Activated naive CD4-positive, alpha-beta T cell treated with anti-CD3 and anti-CD28 coated beads, Interleukin-2, amount 10 ng/mL, durations not matched to agents 7 days and 5 days (primary cell): ENCODE measurements at regions not wholly inside any gene's neighbourhood (a gene's known extent, or its start where the extent isn't known, plus 50 kb on each side); places are given as distances from the start of the nearest gene placed in this dataset.
A peak's percentile ranks its signal among the peaks of the same experiment; 100 is the strongest.

ENCODE experiments used
- CTCF ChIA-PET: fragments of 350-600 bp; sonication (Branson Sonifier 250); formaldehyde crosslinking; loops from one replicate; lab custom pipeline; 2021; ENCODE audit warnings: antibody characterized with exemption; lab: Charles Lee
- DNase-seq: peaks from one replicate; pipeline ENCODE4 v3.0.0-alpha.2; 2020
- H3K27ac Mint-ChIP-seq: one replicate; pipeline ENCODE4 v1.8.0; 2021; ENCODE audit warnings: mild to moderate bottlenecking, moderate library complexity, mixed read lengths
- H3K27me3 Mint-ChIP-seq: one replicate; pipeline ENCODE4 v1.8.0; 2021; ENCODE audit warnings: mild to moderate bottlenecking, mixed read lengths
- H3K36me3 Mint-ChIP-seq: one replicate; pipeline ENCODE4 v1.8.0; 2021; ENCODE audit warnings: mixed read lengths
- H3K4me1 Mint-ChIP-seq: one replicate; pipeline ENCODE4 v1.8.0; 2021; ENCODE audit warnings: mixed read lengths
- H3K4me3 Mint-ChIP-seq: one replicate; pipeline ENCODE4 v1.8.0; 2021; ENCODE audit warnings: mild to moderate bottlenecking, moderate library complexity, mixed read lengths
- H3K9me3 Mint-ChIP-seq: one replicate; pipeline ENCODE4 v1.8.0; 2021; ENCODE audit warnings: mixed read lengths

GRCh38 chr2:204321027-204321800, 224.1 kb upstream of the PARD3B start:
- Mint-ChIP-seq H3K4me1 (peaks cover 7% of the 10 kb centered on the region), H3K9me3 (no peaks in the 10 kb centered on the region), H3K27ac (no peak overlapping the region), H3K36me3 (no peaks in the 10 kb centered on the region), H3K4me3 (no peak overlapping the region), H3K27me3 (peaks cover 42% of the 10 kb centered on the region)
- no peak for DNase-seq
- CTCF ChIA-PET, result no interaction called here

- DNase-seq, result no peak
- Mint-ChIP-seq H3K4me3 (no peak overlapping the region), H3K9me3 (no peaks in the 10 kb centered on the region), H3K27me3 (peaks cover 42% of the 10 kb centered on the region), H3K36me3 (no peaks in the 10 kb centered on the region), H3K27ac (no peak overlapping the region), H3K4me1 (peaks cover 7% of the 10 kb centered on the region)
- CTCF ChIA-PET, result interaction anchor here (1.2 kb wide), 1 partner anchor 299 kb away, joined by 3 read pairs; no protein-coding TSS in a partner anchor
Observed at GRCh38 chr2:204321910-204322751, 223.1 kb upstream of the PARD3B start.

GRCh38 chr2:204325468-204325867, 219.8 kb upstream of the PARD3B start:
- CTCF ChIA-PET, result interaction anchor here (0.6 kb wide), 1 partner anchor 899 kb away, joined by 3 read pairs; no protein-coding TSS in a partner anchor
- H3K9me3 Mint-ChIP-seq, result no peaks in the 10 kb centered on the region
- peaks cover 24% of the 10 kb centered on the region for H3K27me3 Mint-ChIP-seq
- peak; percentile 69 for DNase-seq
- H3K4me1 Mint-ChIP-seq, result peaks cover 7% of the 10 kb centered on the region
- no peak overlapping the region for H3K27ac Mint-ChIP-seq
- H3K36me3 Mint-ChIP-seq, result no peaks in the 10 kb centered on the region
- H3K4me3 Mint-ChIP-seq, result no peak overlapping the region

- peaks cover 2% of the 10 kb centered on the region for H3K4me1 Mint-ChIP-seq
- H3K27ac Mint-ChIP-seq, result no peak overlapping the region
- no peaks in the 10 kb centered on the region for H3K36me3 Mint-ChIP-seq
- H3K27me3 Mint-ChIP-seq, result peaks cover 10% of the 10 kb centered on the region
- no peaks in the 10 kb centered on the region for H3K9me3 Mint-ChIP-seq
- no peak overlapping the region for H3K4me3 Mint-ChIP-seq
- CTCF ChIA-PET, result interaction anchor here (1.2 to 1.4 kb wide), 2 partner anchors 9 to 1353 kb away, joined by 4 read pairs; no protein-coding TSS in a partner anchor
- DNase-seq, result no peak
Observed at GRCh38 chr2:204328373-204328772, 216.9 kb upstream of the PARD3B start.

GRCh38 chr2:204329016-204329415, 216.3 kb upstream of the PARD3B start:
- no peaks in the 10 kb centered on the region for H3K36me3 Mint-ChIP-seq
- no peak overlapping the region for H3K4me3 Mint-ChIP-seq
- CTCF ChIA-PET, result no interaction called here
- H3K27me3 Mint-ChIP-seq, result peaks cover 4% of the 10 kb centered on the region
- DNase-seq, result no peak
- H3K27ac Mint-ChIP-seq, result no peak overlapping the region
- no peaks in the 10 kb centered on the region for H3K9me3 Mint-ChIP-seq
- peaks cover 2% of the 10 kb centered on the region for H3K4me1 Mint-ChIP-seq

GRCh38 chr2:204329532-204329931, 215.7 kb upstream of the PARD3B start:
- peaks cover 2% of the 10 kb centered on the region for H3K4me1 Mint-ChIP-seq
- H3K4me3 Mint-ChIP-seq, result no peak overlapping the region
- DNase-seq, result no peak
- no peaks in the 10 kb centered on the region for H3K9me3 Mint-ChIP-seq
- H3K36me3 Mint-ChIP-seq, result no peaks in the 10 kb centered on the region
- H3K27me3 Mint-ChIP-seq, result peaks cover 2% of the 10 kb centered on the region
- no peak overlapping the region for H3K27ac Mint-ChIP-seq
- CTCF ChIA-PET, result no interaction called here

- Mint-ChIP-seq H3K9me3 (no peaks in the 10 kb centered on the region), H3K36me3 (no peaks in the 10 kb centered on the region), H3K27ac (no peak overlapping the region), H3K4me3 (no peak overlapping the region), H3K27me3 (no peaks in the 10 kb centered on the region), H3K4me1 (no peaks in the 10 kb centered on the region)
- no peak for DNase-seq
- CTCF ChIA-PET, result no interaction called here
Observed at GRCh38 chr2:204331180-204331579, 214.1 kb upstream of the PARD3B start.

DNA sequence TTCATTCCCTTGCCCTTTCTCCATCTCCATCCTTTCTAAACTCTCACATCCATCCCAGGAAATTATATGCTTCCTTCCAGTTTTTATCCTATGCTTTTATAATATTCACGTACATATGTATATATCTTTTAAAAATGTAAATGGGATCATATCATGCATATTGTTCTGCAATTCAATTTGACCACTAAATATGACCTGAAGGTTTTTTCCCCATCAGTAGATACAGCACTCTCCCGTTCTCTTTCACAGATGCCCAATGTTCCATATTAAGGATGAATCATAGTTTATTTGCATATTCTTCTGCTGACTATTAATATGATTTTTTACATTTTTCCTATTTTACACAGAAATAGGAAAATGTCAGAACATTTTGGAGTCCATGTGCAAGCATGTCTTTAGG, 213.3 kb upstream of the PARD3B start:
- Mint-ChIP-seq H3K36me3 (no peaks in the 10 kb centered on the region), H3K27me3 (no peaks in the 10 kb centered on the region), H3K4me3 (no peak overlapping the region), H3K4me1 (no peaks in the 10 kb centered on the region), H3K27ac (no peak overlapping the region), H3K9me3 (no peaks in the 10 kb centered on the region)
- DNase-seq, result no peak
- CTCF ChIA-PET, result no interaction called here

- no peak overlapping the region for H3K4me3 Mint-ChIP-seq
- H3K27ac Mint-ChIP-seq, result no peak overlapping the region
- H3K27me3 Mint-ChIP-seq, result peaks cover 7% of the 10 kb centered on the region
- no peaks in the 10 kb centered on the region for H3K9me3 Mint-ChIP-seq
- CTCF ChIA-PET, result no interaction called here
- no peaks in the 10 kb centered on the region for H3K4me1 Mint-ChIP-seq
- no peak for DNase-seq
- H3K36me3 Mint-ChIP-seq, result no peaks in the 10 kb centered on the region
Observed at GRCh38 chr2:204332706-204333105, 212.6 kb upstream of the PARD3B start.

DNA sequence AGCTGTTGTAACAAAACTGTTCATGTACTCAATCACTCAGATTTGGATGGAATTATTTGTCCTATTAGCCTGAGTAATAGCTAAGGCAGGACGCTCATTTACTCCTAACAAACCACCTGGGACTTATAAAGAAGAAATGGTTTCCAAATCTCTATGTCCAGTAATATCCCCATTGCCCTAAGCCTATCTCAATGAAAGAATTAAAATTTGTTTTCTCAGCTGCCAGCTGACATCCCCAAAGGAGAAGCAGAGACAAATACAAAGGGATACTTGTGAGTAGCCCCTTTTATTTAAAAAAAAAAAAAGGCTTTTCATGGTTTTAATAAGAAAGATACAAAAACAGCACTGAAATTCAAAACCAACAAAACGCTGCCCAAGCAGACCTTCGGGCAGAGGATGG, 211.4 kb upstream of the PARD3B start:
- no peaks in the 10 kb centered on the region for H3K4me1 Mint-ChIP-seq
- DNase-seq, result no peak
- H3K36me3 Mint-ChIP-seq, result no peaks in the 10 kb centered on the region
- H3K27ac Mint-ChIP-seq, result no peak overlapping the region
- H3K27me3 Mint-ChIP-seq, result peaks cover 12% of the 10 kb centered on the region
- CTCF ChIA-PET, result interaction anchor here (0.6 kb wide), 1 partner anchor 73 kb away, joined by 4 read pairs; no protein-coding TSS in a partner anchor
- no peaks in the 10 kb centered on the region for H3K9me3 Mint-ChIP-seq
- no peak overlapping the region for H3K4me3 Mint-ChIP-seq

DNA sequence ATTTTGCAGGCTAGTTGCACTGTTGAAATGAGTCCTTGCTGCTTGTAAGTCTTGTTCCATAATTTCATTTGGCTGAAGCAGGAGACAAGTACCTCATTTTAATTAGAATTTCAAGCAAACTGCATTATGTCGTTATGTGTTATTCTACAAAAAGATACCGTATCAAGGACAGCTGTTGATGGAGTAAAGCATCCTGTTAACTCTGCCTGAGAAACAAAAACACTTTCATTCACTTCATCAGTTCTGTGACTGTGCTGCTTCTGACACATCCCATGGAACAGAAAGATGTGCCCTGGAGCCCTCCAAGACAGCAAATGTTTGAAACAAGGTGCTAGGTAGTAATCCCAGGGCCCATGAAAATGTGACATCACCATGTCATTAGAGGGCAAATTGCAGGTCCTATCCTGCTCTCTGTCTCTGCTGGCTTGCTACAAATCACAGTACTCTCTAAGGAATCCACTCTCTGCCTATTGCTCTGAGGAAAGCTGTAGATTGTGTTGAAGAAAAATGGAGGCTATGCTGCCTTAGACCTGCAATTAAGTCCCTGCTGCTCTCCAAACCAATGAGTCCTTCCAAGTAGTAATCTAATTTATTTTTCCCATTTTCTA, 209.7 kb upstream of the PARD3B start:
- Mint-ChIP-seq H3K27me3 (peaks cover 20% of the 10 kb centered on the region), H3K4me1 (no peaks in the 10 kb centered on the region), H3K27ac (no peak overlapping the region), H3K4me3 (no peak overlapping the region), H3K9me3 (no peaks in the 10 kb centered on the region), H3K36me3 (no peaks in the 10 kb centered on the region)
- CTCF ChIA-PET, result interaction anchor here (1.6 kb wide), 1 partner anchor 12 kb away, joined by 4 read pairs; no protein-coding TSS in a partner anchor
- no peak for DNase-seq

DNA sequence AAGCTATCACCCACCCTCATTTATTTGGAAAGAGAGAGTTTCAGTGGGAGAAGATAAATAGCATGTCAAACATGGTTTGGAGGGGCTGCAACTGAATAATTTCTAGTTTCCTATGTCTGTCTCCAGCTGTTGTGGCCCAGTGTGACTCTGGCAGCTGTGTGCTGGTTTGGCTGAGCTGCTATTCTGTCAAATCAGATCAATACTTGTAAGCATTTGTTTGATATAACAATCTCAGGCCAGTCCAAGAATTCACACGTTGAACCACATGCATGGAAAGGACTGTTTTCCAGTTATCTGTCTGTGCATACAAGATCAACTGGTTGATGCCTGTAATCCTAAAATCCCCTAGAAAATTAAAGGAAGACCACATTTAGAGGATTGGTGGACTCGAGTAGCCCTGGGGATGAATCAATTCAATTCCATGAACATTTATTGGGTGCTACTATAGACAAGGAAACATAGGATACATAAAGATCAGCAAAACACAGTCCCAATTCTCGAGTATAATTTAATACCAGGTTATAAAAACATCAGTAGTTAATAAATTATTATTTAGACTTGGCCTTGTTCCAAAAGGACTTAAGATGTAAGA, 209.0 kb upstream of the PARD3B start:
- DNase-seq, result no peak
- H3K9me3 Mint-ChIP-seq, result no peaks in the 10 kb centered on the region
- CTCF ChIA-PET, result interaction anchor here (1.6 to 1.9 kb wide), 2 partner anchors 9 to 13 kb away, joined by 4 read pairs; no protein-coding TSS in a partner anchor
- H3K27ac Mint-ChIP-seq, result no peak overlapping the region
- H3K4me1 Mint-ChIP-seq, result no peaks in the 10 kb centered on the region
- H3K36me3 Mint-ChIP-seq, result no peaks in the 10 kb centered on the region
- H3K4me3 Mint-ChIP-seq, result no peak overlapping the region
- H3K27me3 Mint-ChIP-seq, result peaks cover 24% of the 10 kb centered on the region

DNA sequence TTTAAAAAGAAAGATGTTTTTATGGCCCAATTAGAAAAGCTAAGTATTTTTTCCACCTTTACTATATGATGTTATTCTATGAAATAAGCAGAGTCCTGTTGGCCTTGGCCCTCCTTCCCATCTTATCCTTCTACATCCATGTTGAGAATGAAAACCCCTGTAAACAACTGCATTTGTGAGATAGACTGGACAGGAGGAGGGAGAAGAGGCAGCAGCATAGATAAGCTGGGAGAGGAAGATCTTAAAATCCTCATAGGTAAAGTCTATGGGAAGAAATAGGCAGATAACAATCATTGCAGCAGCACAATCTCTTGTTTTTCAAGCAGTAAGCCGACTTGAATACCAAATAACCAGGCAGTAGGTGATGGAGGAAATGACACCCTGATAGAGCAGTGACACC, 207.6 kb upstream of the PARD3B start:
- no peak overlapping the region for H3K4me3 Mint-ChIP-seq

More for the DNA sequence above, 207.6 kb upstream of the PARD3B start:
- Mint-ChIP-seq H3K27me3 (peaks cover 26% of the 10 kb centered on the region), H3K9me3 (no peaks in the 10 kb centered on the region), H3K27ac (no peak overlapping the region), H3K4me1 (no peaks in the 10 kb centered on the region), H3K36me3 (no peaks in the 10 kb centered on the region)
- CTCF ChIA-PET, result interaction anchor here (1.9 kb wide), 1 partner anchor 10 kb away, joined by 4 read pairs; no protein-coding TSS in a partner anchor
- DNase-seq, result no peak
